ENCODE measurements at regions not wholly inside any gene's neighbourhood (a gene's known extent, or its start where the extent isn't known, plus 50 kb on each side); places are given as distances from the start of the nearest gene placed in this dataset.

- no peak for TF ChIP-seq ZFX (IDR thresholded peaks at IDR 0.05; ENCODE audit: borderline replicate concordance)
- TF ChIP-seq, protein P1, sequence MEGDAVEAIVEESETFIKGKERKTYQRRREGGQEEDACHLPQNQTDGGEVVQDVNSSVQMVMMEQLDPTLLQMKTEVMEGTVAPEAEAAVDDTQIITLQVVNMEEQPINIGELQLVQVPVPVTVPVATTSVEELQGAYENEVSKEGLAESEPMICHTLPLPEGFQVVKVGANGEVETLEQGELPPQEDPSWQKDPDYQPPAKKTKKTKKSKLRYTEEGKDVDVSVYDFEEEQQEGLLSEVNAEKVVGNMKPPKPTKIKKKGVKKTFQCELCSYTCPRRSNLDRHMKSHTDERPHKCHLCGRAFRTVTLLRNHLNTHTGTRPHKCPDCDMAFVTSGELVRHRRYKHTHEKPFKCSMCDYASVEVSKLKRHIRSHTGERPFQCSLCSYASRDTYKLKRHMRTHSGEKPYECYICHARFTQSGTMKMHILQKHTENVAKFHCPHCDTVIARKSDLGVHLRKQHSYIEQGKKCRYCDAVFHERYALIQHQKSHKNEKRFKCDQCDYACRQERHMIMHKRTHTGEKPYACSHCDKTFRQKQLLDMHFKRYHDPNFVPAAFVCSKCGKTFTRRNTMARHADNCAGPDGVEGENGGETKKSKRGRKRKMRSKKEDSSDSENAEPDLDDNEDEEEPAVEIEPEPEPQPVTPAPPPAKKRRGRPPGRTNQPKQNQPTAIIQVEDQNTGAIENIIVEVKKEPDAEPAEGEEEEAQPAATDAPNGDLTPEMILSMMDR (IDR thresholded peaks at IDR 0.05) = no peak
- no peak overlapping the region for H3K27ac ChIP-seq
Observed at GRCh38 chr6:7486951-7487350, 54.5 kb upstream of the DSP start.

- no peak overlapping the region for H3K27ac ChIP-seq
- TF ChIP-seq ZFX (IDR thresholded peaks at IDR 0.05; ENCODE audit: borderline replicate concordance) = no peak
- TF ChIP-seq, protein P1 (IDR thresholded peaks at IDR 0.05) = no peak
Observed at GRCh38 chr6:7488494-7488893, 53.0 kb upstream of the DSP start.

DNA sequence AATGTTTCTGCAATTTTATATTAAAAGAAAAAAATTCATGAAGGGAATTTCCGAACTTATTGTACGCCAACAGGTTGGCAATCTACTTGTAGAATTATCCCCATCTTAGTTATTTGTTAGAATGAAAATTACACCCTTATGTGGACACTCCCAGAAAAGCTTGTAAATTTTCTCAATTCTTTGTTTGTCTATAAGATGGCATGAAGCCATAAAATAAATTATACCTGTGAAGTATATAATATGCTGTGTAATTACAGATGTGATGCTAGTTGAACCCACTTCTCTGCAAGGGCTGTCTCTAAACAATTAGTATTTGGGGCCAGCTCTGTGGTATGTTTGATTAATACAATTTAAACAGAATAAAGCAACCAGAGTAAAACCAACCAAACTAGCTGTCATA, 52.1 kb upstream of the DSP start:
- H3K27ac ChIP-seq = no peak overlapping the region
- TF ChIP-seq ZFX (IDR thresholded peaks at IDR 0.05; ENCODE audit: borderline replicate concordance) = no peak
- TF ChIP-seq, protein P1 (IDR thresholded peaks at IDR 0.05) = no peak
